ENCODE measurements at regions not wholly inside any gene's neighbourhood (a gene's known extent, or its start where the extent isn't known, plus 50 kb on each side); places are given as distances from the start of the nearest gene placed in this dataset.

GRCh38 chr12:115235880-115236279, 551.9 kb upstream of the TBX3 start:
- Histone ChIP-seq H3K9me3 (no peaks in the 10 kb centered on the region), H3K36me3 (no peaks in the 10 kb centered on the region), H3K4me1 (ENCODE audit: control insufficient read depth in 1 of 2, insufficient read depth in 1 of 2, low read depth in 1 of 2, low read length in 1 of 2) (no peaks in the 10 kb centered on the region), H3K4me3 (ENCODE audit: low read depth in 1 of 2, low read length in 1 of 2) (no peak overlapping the region), H3K27ac (no peak overlapping the region), H3K27me3 (no peaks in the 10 kb centered on the region)
- TF ChIP-seq, protein P1, sequence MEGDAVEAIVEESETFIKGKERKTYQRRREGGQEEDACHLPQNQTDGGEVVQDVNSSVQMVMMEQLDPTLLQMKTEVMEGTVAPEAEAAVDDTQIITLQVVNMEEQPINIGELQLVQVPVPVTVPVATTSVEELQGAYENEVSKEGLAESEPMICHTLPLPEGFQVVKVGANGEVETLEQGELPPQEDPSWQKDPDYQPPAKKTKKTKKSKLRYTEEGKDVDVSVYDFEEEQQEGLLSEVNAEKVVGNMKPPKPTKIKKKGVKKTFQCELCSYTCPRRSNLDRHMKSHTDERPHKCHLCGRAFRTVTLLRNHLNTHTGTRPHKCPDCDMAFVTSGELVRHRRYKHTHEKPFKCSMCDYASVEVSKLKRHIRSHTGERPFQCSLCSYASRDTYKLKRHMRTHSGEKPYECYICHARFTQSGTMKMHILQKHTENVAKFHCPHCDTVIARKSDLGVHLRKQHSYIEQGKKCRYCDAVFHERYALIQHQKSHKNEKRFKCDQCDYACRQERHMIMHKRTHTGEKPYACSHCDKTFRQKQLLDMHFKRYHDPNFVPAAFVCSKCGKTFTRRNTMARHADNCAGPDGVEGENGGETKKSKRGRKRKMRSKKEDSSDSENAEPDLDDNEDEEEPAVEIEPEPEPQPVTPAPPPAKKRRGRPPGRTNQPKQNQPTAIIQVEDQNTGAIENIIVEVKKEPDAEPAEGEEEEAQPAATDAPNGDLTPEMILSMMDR (IDR thresholded peaks at IDR 0.05) = no peak

GRCh38 chr12:115233891-115234543, 550.0 kb upstream of the TBX3 start:
- Histone ChIP-seq H3K27ac (no peak overlapping the region), H3K4me1 (ENCODE audit: control insufficient read depth in 1 of 2, insufficient read depth in 1 of 2, low read depth in 1 of 2, low read length in 1 of 2) (no peaks in the 10 kb centered on the region), H3K27me3 (no peaks in the 10 kb centered on the region), H3K36me3 (no peaks in the 10 kb centered on the region), H3K9me3 (no peaks in the 10 kb centered on the region), H3K4me3 (ENCODE audit: low read depth in 1 of 2, low read length in 1 of 2) (no peak overlapping the region)
- TF ChIP-seq, protein P1 (IDR thresholded peaks at IDR 0.05) = no peak

DNA sequence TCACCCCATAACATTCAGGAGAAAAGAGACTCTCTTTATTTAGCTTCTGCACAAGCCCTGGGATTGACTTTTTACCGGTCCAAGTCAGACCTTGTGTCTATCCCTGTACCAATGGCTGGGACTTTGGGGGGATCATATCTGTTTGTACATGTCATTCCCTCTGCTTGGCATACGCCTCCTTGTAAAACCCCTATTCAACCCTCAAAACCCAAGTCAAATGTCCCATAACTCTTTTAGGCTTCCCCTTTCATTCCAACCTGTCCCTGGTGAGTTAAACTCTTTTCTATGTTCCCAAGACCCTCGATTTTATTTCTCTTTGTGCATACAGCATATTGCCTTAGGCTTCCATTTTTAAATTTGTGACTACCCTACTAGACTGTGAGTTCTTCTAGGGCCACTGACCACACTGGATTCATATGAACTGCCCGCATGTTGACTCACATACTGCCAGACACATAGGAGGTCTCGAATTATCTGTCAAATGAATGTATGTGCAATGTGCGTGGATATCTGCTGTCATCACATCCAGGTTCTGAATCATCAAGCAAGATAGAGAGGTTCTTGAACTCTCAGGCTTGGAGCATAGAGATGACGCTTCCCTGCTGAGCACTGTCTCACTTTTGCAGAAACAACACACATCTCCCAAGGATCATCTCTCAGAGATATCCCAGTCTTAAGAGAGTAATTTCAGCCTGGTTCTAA, 548.6 kb upstream of the TBX3 start:
- Histone ChIP-seq H3K27ac (no peak overlapping the region), H3K4me3 (ENCODE audit: low read depth in 1 of 2, low read length in 1 of 2) (no peak overlapping the region), H3K36me3 (no peaks in the 10 kb centered on the region), H3K4me1 (ENCODE audit: control insufficient read depth in 1 of 2, insufficient read depth in 1 of 2, low read depth in 1 of 2, low read length in 1 of 2) (no peaks in the 10 kb centered on the region), H3K9me3 (no peaks in the 10 kb centered on the region), H3K27me3 (no peaks in the 10 kb centered on the region)
- TF ChIP-seq, protein P1 (IDR thresholded peaks at IDR 0.05) = no peak

GRCh38 chr12:115230606-115231005, 546.6 kb upstream of the TBX3 start:
- Histone ChIP-seq H3K9me3 (no peaks in the 10 kb centered on the region), H3K27ac (no peak overlapping the region), H3K36me3 (no peaks in the 10 kb centered on the region), H3K27me3 (no peaks in the 10 kb centered on the region), H3K4me3 (ENCODE audit: low read depth in 1 of 2, low read length in 1 of 2) (no peak overlapping the region), H3K4me1 (ENCODE audit: control insufficient read depth in 1 of 2, insufficient read depth in 1 of 2, low read depth in 1 of 2, low read length in 1 of 2) (no peaks in the 10 kb centered on the region)
- TF ChIP-seq, protein P1 (IDR thresholded peaks at IDR 0.05) = no peak

- Histone ChIP-seq H3K4me3 (ENCODE audit: low read depth in 1 of 2, low read length in 1 of 2) (no peak overlapping the region), H3K36me3 (no peaks in the 10 kb centered on the region), H3K27me3 (no peaks in the 10 kb centered on the region), H3K9me3 (no peaks in the 10 kb centered on the region), H3K27ac (no peak overlapping the region), H3K4me1 (ENCODE audit: control insufficient read depth in 1 of 2, insufficient read depth in 1 of 2, low read depth in 1 of 2, low read length in 1 of 2) (no peaks in the 10 kb centered on the region)
- TF ChIP-seq, protein P1 (IDR thresholded peaks at IDR 0.05) = no peak
Observed at GRCh38 chr12:115229517-115229916, 545.5 kb upstream of the TBX3 start.
